WTC11 (cell line): ENCODE measurements at regions not wholly inside any gene's neighbourhood (a gene's known extent, or its start where the extent isn't known, plus 50 kb on each side); places are given as distances from the start of the nearest gene placed in this dataset.

Source experiments
- ATAC-seq: fragments of 200-7000 bp; cut with Tn5 transposase; 2 replicates; pipeline ENCODE4 v1.10.0; 2021; ENCODE audit warnings: mild to moderate bottlenecking, moderate library complexity
- CTCF ChIA-PET: fragments of 300-600 bp; sonication (Branson Sonifier 250); formaldehyde crosslinking; loops from one replicate; lab custom pipeline; 2021; ENCODE audit warnings: antibody characterized with exemption; lab: Charles Lee
- POLR2A ChIA-PET: fragments of 350-600 bp; sonication (Branson Sonifier 250); formaldehyde crosslinking; loops from one replicate; lab custom pipeline; 2021; ENCODE audit warnings: antibody characterized with exemption; lab: Charles Lee
- DNase-seq: peaks from one replicate; pipeline ENCODE4 v3.0.0; 2021; ENCODE audit warnings: low spot score
- H3K27ac Mint-ChIP-seq: 2 replicates; pipeline ENCODE4 v1.8.0; 2021; ENCODE audit warnings: mixed read lengths
- H3K27me3 Mint-ChIP-seq: 2 replicates; pipeline ENCODE4 v1.8.0; 2021; ENCODE audit warnings: low read depth, mild to moderate bottlenecking, moderate library complexity, mixed read lengths
- H3K36me3 Mint-ChIP-seq: 2 replicates; pipeline ENCODE4 v1.8.0; 2021; ENCODE audit warnings: mixed read lengths
- H3K4me1 Mint-ChIP-seq: 2 replicates; pipeline ENCODE4 v1.8.0; 2022; ENCODE audit warnings: mixed read lengths
- H3K4me3 Mint-ChIP-seq: 2 replicates; pipeline ENCODE4 v1.8.0; 2021; ENCODE audit warnings: mild to moderate bottlenecking, moderate library complexity, mixed read lengths
- H3K9me3 Mint-ChIP-seq: 2 replicates; pipeline ENCODE4 v1.8.0; 2021; ENCODE audit warnings: mixed read lengths
- CBFB ChIP-seq: sonication (generic); formaldehyde crosslinking; IDR thresholded peaks from 2 replicates; pipeline ENCODE4 v1.8.1; 2022; ENCODE audit warnings: mild to moderate bottlenecking, low read depth, missing genetic modification reagents
- GABPB1 ChIP-seq: sonication (generic); formaldehyde crosslinking; IDR thresholded peaks from 2 replicates; pipeline ENCODE4 v1.8.1; 2023; ENCODE audit warnings: mild to moderate bottlenecking, missing genetic modification reagents
- HMGA2 ChIP-seq: fragments of 250-450 bp; sonication (Bioruptor Pico); IDR thresholded peaks from 2 replicates; pipeline ENCODE4 v1.4.0; 2021; ENCODE audit warnings: mild to moderate bottlenecking, moderate library complexity
- KAT7 ChIP-seq: sonication (generic); formaldehyde crosslinking; IDR thresholded peaks from 2 replicates; pipeline ENCODE4 v1.8.1; 2023; ENCODE audit warnings: missing genetic modification reagents, mild to moderate bottlenecking, borderline replicate concordance
- NFYB ChIP-seq: sonication (generic); formaldehyde crosslinking; conservative IDR thresholded peaks from 2 replicates; pipeline ENCODE4 v1.8.0; 2022; ENCODE audit warnings: low read depth, missing genetic modification reagents
- NR3C1 ChIP-seq: sonication (generic); formaldehyde crosslinking; conservative IDR thresholded peaks from 2 replicates; pipeline ENCODE4 v1.8.1; 2023; ENCODE audit warnings: low read depth, mild to moderate bottlenecking, missing genetic modification reagents
- RELA ChIP-seq: sonication (generic); formaldehyde crosslinking; IDR thresholded peaks from 2 replicates; pipeline ENCODE4 v1.8.1; 2022; ENCODE audit warnings: missing genetic modification reagents, mild to moderate bottlenecking, borderline replicate concordance
- SP1 ChIP-seq: sonication (generic); formaldehyde crosslinking; conservative IDR thresholded peaks from 2 replicates; pipeline ENCODE4 v1.8.1; 2022; ENCODE audit warnings: missing genetic modification reagents
- ZNF232 ChIP-seq: sonication (generic); formaldehyde crosslinking; IDR thresholded peaks from 2 replicates; pipeline ENCODE4 v1.8.0; 2022; ENCODE audit warnings: mild to moderate bottlenecking, missing genetic modification reagents
- ZNF263 ChIP-seq: sonication (generic); formaldehyde crosslinking; IDR thresholded peaks from 2 replicates; pipeline ENCODE4 v1.8.1; 2022; ENCODE audit warnings: low read depth, mild to moderate bottlenecking, moderate library complexity, missing genetic modification reagents
- TF ChIP-seq, protein P1 (sequence below): sonication (generic); formaldehyde crosslinking; IDR thresholded peaks from 2 replicates; pipeline ENCODE4 v1.8.1; 2023; ENCODE audit warnings: mild to moderate bottlenecking, missing genetic modification reagents, borderline replicate concordance
- TF ChIP-seq, protein P2 (sequence below): fragments of 250-450 bp; sonication (Bioruptor Pico); IDR thresholded peaks from 2 replicates; pipeline ENCODE4 v2.1.2; 2022; ENCODE audit warnings: mild to moderate bottlenecking, moderate library complexity
- TF ChIP-seq, protein P3 (sequence below): sonication (generic); formaldehyde crosslinking; IDR thresholded peaks from 2 replicates; pipeline ENCODE4 v1.8.1; 2023; ENCODE audit warnings: mild to moderate bottlenecking, missing genetic modification reagents, moderate library complexity
- TF ChIP-seq, protein P4 (sequence below): sonication (generic); formaldehyde crosslinking; IDR thresholded peaks from 2 replicates; pipeline ENCODE4 v1.8.1; 2022; ENCODE audit warnings: low read depth, missing genetic modification reagents, borderline replicate concordance
- TF ChIP-seq, protein P5 (sequence below): sonication (generic); formaldehyde crosslinking; IDR thresholded peaks from 2 replicates; pipeline ENCODE4 v1.8.0; 2022; ENCODE audit warnings: mild to moderate bottlenecking, missing genetic modification reagents
- TF ChIP-seq, protein P6 (sequence below): sonication (generic); formaldehyde crosslinking; IDR thresholded peaks from 2 replicates; pipeline ENCODE4 v1.8.1; 2023; ENCODE audit warnings: mild to moderate bottlenecking, moderate library complexity, missing genetic modification reagents
- TF ChIP-seq, protein P7 (sequence below): fragments of 250-450 bp; sonication (Bioruptor Pico); IDR thresholded peaks from 2 replicates; pipeline ENCODE4 v1.9.0; 2021; ENCODE audit warnings: mild to moderate bottlenecking, borderline replicate concordance

DNA sequence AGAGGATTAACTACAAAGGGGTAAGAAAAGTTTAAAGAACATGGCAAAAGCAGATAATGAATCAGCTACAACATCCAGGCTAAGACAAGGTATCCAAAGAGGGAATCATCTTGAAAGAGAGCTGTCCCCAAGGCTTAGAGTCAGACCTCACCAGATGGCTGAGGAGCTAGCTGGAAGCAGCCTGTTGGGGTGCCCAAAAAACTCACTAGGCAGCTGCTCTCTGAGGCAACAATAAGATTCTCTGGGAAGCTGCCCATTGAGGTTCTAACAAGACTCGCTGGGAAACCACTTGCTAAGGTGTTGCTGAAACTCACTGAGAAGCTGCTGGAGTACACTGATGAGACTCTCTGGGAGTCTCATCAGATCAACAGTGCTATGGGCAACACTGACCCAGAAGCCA, 185.2 kb downstream of the CETN3 start (continued):
- TF ChIP-seq, protein P1, sequence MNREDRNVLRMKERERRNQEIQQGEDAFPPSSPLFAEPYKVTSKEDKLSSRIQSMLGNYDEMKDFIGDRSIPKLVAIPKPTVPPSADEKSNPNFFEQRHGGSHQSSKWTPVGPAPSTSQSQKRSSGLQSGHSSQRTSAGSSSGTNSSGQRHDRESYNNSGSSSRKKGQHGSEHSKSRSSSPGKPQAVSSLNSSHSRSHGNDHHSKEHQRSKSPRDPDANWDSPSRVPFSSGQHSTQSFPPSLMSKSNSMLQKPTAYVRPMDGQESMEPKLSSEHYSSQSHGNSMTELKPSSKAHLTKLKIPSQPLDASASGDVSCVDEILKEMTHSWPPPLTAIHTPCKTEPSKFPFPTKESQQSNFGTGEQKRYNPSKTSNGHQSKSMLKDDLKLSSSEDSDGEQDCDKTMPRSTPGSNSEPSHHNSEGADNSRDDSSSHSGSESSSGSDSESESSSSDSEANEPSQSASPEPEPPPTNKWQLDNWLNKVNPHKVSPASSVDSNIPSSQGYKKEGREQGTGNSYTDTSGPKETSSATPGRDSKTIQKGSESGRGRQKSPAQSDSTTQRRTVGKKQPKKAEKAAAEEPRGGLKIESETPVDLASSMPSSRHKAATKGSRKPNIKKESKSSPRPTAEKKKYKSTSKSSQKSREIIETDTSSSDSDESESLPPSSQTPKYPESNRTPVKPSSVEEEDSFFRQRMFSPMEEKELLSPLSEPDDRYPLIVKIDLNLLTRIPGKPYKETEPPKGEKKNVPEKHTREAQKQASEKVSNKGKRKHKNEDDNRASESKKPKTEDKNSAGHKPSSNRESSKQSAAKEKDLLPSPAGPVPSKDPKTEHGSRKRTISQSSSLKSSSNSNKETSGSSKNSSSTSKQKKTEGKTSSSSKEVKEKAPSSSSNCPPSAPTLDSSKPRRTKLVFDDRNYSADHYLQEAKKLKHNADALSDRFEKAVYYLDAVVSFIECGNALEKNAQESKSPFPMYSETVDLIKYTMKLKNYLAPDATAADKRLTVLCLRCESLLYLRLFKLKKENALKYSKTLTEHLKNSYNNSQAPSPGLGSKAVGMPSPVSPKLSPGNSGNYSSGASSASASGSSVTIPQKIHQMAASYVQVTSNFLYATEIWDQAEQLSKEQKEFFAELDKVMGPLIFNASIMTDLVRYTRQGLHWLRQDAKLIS (CRISPR knock-in tag), result no peak
- no peak for TF ChIP-seq GABPB1 (CRISPR knock-in tag)
- TF ChIP-seq ZNF232 (CRISPR knock-in tag), result no peak
- no peak for TF ChIP-seq SP1 (CRISPR knock-in tag)
- TF ChIP-seq, protein P2, sequence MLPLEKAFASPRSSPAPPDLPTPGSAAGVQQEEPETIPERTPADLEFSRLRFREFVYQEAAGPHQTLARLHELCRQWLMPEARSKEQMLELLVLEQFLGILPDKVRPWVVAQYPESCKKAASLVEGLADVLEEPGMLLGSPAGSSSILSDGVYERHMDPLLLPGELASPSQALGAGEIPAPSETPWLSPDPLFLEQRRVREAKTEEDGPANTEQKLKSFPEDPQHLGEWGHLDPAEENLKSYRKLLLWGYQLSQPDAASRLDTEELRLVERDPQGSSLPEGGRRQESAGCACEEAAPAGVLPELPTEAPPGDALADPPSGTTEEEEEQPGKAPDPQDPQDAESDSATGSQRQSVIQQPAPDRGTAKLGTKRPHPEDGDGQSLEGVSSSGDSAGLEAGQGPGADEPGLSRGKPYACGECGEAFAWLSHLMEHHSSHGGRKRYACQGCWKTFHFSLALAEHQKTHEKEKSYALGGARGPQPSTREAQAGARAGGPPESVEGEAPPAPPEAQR, result no peak

DNA sequence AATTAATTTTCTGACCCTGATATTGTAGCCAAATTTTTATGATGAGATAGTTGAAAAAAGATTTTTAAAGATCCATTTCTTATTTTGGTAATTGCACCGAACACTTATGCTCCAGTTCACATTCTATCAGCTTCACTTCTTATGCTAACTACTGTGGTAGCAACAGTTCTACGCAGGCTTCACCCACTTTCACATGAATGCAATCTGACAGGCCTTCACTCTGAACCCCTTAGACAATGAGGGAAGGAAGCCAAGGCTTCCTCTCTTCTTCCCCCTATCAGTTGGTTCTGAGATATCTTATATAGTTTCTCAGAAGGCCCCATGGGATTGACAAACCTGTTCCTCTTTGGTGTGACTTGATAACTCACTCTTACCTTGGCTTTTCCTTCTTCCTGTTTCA, 185.8 kb downstream of the CETN3 start:
- POLR2A ChIA-PET, result no interaction called here
- Mint-ChIP-seq H3K4me1 (no peaks in the 10 kb centered on the region), H3K9me3 (no peaks in the 10 kb centered on the region), H3K27ac (no peak overlapping the region), H3K36me3 (no peaks in the 10 kb centered on the region), H3K4me3 (no peak overlapping the region)
- CTCF ChIA-PET, result interaction anchor here (0.9 kb wide), 1 partner anchor 62 kb away, joined by 3 read pairs; no protein-coding TSS in a partner anchor
- no peak for DNase-seq
- TF ChIP-seq ZNF232 (CRISPR knock-in tag), result no peak
- TF ChIP-seq, all 79 proteins: peak for 0
- no peak for ATAC-seq
- no peaks in the 10 kb centered on the region for H3K27me3 Mint-ChIP-seq

DNA sequence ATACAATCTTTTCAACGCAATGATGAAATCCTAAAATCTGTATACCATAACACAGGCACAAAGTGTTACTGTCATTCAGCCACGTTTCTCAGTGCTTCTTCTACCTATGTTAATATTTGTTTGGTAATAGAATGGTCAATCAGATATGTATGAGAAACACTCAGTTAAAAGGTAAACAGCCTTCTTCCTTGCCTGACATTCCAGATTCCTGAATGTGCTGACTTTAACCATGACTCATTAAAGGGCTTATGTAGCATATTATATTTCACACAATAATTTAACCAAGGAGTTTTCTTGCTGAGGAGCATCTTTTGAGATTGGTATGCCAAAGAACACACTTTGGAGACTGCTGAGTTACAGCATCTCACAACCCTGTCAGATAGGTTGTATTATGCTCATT, 187.6 kb downstream of the CETN3 start:
- ChIA-PET POLR2A (no interaction called here), CTCF (no interaction called here)
- Mint-ChIP-seq H3K27ac (no peak overlapping the region), H3K4me1 (no peaks in the 10 kb centered on the region), H3K9me3 (peaks cover 2% of the 10 kb centered on the region), H3K27me3 (no peaks in the 10 kb centered on the region), H3K4me3 (no peak overlapping the region), H3K36me3 (no peaks in the 10 kb centered on the region)
- DNase-seq (no peak), ATAC-seq (no peak)
- TF ChIP-seq, protein P3, sequence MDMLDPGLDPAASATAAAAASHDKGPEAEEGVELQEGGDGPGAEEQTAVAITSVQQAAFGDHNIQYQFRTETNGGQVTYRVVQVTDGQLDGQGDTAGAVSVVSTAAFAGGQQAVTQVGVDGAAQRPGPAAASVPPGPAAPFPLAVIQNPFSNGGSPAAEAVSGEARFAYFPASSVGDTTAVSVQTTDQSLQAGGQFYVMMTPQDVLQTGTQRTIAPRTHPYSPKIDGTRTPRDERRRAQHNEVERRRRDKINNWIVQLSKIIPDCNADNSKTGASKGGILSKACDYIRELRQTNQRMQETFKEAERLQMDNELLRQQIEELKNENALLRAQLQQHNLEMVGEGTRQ (CRISPR knock-in tag), result no peak
- TF ChIP-seq NR3C1 (CRISPR knock-in tag) (no peak), HMGA2 (CRISPR knock-in tag) (no peak), KAT7 (no peak), CBFB (CRISPR knock-in tag) (no peak), ZNF263 (CRISPR knock-in tag) (no peak), NFYB (CRISPR knock-in tag) (no peak), RELA (CRISPR knock-in tag) (no peak), SP1 (CRISPR knock-in tag) (no peak)
- TF ChIP-seq, protein P4, sequence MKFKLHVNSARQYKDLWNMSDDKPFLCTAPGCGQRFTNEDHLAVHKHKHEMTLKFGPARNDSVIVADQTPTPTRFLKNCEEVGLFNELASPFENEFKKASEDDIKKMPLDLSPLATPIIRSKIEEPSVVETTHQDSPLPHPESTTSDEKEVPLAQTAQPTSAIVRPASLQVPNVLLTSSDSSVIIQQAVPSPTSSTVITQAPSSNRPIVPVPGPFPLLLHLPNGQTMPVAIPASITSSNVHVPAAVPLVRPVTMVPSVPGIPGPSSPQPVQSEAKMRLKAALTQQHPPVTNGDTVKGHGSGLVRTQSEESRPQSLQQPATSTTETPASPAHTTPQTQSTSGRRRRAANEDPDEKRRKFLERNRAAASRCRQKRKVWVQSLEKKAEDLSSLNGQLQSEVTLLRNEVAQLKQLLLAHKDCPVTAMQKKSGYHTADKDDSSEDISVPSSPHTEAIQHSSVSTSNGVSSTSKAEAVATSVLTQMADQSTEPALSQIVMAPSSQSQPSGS (CRISPR knock-in tag), result no peak
- TF ChIP-seq, protein P5, sequence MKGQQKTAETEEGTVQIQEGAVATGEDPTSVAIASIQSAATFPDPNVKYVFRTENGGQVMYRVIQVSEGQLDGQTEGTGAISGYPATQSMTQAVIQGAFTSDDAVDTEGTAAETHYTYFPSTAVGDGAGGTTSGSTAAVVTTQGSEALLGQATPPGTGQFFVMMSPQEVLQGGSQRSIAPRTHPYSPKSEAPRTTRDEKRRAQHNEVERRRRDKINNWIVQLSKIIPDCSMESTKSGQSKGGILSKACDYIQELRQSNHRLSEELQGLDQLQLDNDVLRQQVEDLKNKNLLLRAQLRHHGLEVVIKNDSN, result no peak
- TF ChIP-seq, protein P6, sequence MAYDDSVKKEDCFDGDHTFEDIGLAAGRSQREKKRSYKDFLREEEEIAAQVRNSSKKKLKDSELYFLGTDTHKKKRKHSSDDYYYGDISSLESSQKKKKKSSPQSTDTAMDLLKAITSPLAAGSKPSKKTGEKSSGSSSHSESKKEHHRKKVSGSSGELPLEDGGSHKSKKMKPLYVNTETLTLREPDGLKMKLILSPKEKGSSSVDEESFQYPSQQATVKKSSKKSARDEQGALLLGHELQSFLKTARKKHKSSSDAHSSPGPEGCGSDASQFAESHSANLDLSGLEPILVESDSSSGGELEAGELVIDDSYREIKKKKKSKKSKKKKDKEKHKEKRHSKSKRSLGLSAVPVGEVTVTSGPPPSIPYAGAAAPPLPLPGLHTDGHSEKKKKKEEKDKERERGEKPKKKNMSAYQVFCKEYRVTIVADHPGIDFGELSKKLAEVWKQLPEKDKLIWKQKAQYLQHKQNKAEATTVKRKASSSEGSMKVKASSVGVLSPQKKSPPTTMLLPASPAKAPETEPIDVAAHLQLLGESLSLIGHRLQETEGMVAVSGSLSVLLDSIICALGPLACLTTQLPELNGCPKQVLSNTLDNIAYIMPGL, result no peak
- TF ChIP-seq, protein P7, sequence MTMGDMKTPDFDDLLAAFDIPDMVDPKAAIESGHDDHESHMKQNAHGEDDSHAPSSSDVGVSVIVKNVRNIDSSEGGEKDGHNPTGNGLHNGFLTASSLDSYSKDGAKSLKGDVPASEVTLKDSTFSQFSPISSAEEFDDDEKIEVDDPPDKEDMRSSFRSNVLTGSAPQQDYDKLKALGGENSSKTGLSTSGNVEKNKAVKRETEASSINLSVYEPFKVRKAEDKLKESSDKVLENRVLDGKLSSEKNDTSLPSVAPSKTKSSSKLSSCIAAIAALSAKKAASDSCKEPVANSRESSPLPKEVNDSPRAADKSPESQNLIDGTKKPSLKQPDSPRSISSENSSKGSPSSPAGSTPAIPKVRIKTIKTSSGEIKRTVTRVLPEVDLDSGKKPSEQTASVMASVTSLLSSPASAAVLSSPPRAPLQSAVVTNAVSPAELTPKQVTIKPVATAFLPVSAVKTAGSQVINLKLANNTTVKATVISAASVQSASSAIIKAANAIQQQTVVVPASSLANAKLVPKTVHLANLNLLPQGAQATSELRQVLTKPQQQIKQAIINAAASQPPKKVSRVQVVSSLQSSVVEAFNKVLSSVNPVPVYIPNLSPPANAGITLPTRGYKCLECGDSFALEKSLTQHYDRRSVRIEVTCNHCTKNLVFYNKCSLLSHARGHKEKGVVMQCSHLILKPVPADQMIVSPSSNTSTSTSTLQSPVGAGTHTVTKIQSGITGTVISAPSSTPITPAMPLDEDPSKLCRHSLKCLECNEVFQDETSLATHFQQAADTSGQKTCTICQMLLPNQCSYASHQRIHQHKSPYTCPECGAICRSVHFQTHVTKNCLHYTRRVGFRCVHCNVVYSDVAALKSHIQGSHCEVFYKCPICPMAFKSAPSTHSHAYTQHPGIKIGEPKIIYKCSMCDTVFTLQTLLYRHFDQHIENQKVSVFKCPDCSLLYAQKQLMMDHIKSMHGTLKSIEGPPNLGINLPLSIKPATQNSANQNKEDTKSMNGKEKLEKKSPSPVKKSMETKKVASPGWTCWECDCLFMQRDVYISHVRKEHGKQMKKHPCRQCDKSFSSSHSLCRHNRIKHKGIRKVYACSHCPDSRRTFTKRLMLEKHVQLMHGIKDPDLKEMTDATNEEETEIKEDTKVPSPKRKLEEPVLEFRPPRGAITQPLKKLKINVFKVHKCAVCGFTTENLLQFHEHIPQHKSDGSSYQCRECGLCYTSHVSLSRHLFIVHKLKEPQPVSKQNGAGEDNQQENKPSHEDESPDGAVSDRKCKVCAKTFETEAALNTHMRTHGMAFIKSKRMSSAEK (CRISPR knock-in tag), result no peak
